Stimulated activated CD8-positive, alpha-beta memory T cell treated with anti-CD3 and anti-CD28 coated beads, Interleukin-2, amount 100 ng/mL, for 48 hours (primary cell): ENCODE measurements at regions not wholly inside any gene's neighbourhood (a gene's known extent, or its start where the extent isn't known, plus 50 kb on each side); places are given as distances from the start of the nearest gene placed in this dataset.
"Not testable (repeated sequence)": the region's sequence is repeated elsewhere in the genome, so short reads cannot be mapped to it uniquely, and the experiment has no call there.

Source experiments
- DNase-seq, 2 donors: peaks; one replicate each; pipeline ENCODE4 v3.0.0-alpha.2; 2020; ENCODE audit warnings: low read depth in 2 of 2

DNA sequence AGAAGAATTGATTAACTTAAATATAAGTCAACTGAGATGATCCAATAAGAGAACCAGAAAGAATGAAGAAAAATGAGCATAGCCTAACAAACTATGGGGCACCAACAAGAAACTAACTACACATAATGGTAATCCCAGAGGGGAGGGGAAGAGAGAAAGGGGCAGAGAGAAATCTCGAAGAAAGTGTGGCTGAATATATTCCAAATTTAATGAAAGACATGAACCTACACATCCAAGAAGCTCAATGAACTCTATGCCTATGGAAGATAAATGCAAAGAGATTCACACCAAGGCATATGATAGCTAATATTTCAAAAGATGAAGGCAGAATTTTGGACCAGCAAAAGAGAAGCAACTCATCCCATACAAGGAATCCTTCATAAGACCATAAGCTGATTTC, 649.2 kb downstream of the ZEB2 start:
- no peak for DNase-seq

DNA sequence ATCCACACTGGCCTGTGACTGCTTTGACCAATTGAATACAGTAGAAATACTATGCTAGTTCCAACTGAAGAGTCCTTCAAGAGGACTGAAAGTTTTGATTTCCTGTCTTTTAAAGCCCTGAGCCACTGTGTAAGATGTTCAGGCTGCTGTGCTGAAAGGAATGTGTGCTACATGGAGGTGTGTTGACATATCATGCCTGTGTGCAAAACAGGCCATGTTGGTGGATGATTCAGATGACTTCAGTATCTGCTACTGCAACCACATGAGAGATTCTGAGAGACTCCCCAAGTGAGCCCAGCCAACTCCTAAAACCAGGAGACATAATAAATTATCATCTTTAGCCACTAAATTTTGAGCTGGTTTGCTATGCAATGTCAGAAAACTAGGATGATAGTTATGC, 662.9 kb downstream of the ZEB2 start:
- no peak for DNase-seq

DNA sequence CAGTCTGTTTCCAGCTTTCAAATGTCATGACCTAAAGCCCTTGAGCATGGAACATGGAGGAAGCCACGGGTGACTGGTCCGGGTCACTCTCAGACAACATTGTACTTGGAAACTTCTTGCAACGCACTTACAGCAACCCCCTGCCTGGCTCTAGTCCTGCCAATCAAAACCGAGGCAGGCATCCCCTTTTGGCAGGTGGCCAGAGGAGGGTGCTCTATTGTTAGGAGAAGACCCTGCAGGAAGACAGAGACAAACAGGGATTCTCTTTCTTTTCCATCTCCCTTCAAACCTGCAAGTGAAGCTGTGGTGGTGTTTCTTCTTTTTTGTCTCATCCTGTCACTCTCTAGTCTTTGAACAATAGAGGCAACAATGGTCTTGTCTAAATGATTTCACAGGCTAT, 667.2 kb downstream of the ZEB2 start:
- no peak for DNase-seq

DNA sequence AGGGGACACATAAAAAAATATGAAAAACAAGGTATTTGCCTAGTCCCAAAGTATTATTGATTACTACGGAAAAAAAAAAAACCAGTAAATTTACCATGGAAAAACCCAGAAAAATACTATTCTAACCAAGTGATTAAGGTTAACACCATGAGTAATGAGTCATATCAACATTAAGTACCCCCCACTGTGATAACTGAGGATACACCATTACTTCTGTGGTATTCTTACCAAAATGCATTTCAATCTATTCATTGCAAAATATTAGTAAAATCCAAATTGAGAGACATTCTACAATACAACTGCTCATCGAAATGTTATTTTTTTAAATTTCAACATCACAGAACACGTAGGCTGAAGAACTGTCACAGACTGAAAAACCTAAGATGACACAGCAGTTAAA, 669.8 kb downstream of the ZEB2 start:
- no peak for DNase-seq

DNA sequence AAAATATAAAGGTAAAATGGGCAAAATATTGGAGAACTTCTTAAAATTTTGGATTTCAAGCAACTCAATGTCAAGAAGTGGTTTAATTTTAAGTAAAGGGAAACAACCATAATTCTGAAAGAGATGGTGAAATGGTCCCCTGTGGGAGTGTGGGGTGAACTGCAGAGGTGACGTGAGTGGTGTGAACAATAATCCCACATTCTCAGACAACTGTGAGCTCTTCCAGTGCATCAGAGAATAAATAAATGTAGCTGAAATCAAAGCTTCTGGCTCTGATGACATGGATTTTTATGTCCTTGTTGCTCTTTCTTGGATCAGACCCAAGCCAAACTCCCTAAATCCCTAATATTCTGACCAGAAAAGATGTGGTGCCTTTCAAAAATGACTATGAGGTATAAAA, 672.7 kb downstream of the ZEB2 start:
- no peak for DNase-seq

DNA sequence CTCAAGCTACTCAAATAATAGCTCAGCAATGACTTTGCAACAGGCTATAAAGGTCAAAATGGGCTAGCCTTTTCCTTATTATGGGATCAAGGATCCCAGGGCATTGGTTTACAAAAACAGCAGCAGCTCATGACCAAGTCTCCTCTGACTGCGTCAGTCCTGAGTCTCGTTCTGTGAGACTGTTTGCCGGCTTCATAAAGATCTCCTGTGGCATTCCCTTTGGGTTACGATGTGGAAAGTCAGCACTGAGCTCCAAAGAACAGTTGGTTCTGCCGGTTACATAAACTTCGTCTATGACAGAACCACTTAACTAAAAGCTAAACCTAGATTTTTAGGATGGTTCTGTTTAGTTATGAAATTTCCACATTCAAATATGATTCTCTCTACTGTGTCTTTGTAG, 674.9 kb downstream of the ZEB2 start:
- DNase-seq: no peak

DNA sequence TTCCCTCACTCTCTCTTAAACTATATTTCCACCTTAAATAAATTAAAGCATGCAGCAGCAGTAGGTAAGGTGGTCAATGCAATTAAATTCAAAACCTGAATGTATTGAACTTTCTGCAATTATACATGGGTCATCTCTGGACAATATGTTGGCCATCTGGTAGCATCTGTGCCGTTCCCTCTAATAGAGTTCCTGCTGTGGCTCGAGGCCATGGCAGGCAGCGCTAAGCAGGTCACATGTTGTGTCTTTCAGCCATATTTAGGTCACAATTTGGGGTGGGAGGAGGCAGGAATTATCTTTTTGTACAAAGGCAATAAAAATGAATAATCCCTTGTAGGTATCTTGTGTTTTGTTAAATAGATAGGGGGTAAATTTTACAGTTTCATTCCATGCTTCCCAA, 676.2 kb downstream of the ZEB2 start:
- DNase-seq: no peak

DNA sequence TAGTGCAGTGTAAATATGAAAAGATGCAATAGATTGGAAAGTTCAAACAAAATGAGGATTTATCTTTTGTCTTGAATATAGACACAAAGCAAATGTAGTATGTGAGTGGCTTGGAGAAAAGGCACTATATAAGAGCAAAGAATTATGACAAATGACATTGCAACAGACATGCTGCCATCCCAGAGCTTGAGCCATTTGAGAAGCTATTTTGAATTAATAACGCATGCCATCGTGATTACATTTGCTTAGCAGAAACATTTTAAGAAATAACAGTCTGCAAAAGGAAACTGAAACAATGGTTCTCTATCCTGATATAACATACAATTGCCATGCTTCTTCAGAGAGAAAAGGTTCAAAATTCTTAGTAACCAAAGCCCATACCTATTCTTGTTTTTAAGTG, 677.1 kb downstream of the ZEB2 start:
- DNase-seq: no peak

DNA sequence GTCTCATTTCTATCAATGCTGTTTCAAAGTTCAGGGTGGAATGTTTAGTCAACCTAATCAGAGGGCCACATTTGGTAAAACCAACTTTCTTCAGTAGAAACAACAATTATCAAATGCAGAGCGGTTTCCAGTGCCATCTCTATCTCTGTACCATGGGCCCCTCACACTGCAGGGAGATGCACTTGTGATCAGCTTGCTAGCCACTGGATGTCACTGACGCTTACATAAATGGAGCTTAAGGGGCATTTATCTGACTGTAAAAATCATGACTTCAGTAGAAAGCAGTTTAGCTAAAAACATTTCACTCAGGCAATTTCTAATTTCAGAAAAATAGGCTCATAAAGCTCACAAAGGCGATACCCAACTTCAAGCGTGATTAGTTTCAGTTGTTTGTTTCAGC, 678.0 kb downstream of the ZEB2 start:
- DNase-seq: no peak

DNA sequence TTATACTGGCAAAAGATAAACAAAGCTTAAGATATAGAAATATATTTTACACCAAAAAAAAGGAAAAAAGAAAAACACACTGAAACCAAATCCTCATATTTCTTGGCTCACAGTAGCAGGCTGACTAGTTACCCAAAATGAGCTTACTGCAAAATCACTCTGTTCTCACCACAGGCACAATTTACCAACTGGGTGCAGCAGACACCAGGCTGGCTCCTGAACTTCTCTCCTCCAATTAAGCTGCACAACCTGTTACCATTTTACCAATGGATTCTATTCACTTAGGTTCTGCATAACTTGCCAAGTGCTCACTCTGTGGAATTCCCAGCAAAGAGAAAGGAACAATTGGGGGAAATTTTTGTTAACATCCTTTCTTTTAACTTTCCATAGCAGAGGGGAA, 679.3 kb downstream of the ZEB2 start:
- DNase-seq: no peak

DNA sequence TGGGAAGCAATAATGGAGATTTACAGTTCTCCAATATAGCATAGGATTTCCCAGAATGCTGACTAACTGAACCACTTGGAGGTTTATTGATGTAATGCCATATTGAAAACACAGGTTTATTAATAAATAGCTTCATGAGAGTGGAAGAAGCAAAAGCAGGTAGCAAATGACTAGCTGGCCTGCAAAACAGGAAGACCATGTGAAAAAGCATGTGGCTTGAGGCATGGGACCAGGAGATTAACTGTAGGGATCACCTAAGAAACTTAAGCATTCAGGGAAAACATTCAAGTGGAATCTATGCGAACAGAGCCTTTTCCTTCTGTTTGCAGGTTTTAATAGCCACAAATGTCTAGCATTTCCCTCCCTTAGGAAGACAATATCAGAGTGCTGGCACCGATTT, 679.7 kb downstream of the ZEB2 start:
- no peak for DNase-seq

DNA sequence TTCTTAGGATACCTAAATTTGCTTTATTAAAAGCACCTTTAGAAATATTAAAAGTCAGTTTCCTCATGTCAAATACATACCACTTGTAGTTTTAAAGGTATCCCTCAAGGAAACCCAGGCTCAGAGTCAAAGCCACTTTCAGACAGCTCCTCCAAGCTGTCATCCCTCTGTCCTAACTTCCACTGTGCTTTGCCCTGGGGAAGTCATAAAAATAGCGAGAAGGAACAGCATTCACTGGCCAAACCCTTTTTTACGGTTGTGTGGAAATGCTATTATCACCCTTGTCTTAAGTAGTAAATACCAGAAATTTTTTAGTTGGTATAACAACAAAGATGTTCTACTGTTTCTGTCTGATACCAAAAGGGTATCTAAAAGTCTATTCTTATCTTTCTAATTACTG, 680.5 kb downstream of the ZEB2 start:
- no peak for DNase-seq

DNA sequence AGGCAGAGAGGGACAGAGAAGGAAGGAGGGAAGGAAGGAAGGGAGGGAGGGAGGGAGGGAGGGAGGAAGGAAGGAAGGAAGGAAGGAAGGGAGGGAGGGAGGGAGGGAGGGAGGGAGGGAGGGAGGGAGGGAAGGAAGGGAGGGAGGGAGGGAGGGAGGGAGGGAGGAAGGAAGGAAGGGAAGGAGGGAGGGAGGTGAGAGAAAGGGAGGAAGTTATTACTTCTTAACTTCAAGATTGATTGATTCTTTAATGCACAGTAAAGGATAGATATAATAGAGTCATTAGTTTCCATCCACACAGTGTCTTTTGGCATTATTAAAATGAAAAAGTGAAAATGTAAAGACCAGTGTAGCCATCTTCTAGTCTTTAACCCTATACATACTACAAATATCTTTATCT, 682.9 kb downstream of the ZEB2 start:
- not testable (repeated sequence) for DNase-seq

DNA sequence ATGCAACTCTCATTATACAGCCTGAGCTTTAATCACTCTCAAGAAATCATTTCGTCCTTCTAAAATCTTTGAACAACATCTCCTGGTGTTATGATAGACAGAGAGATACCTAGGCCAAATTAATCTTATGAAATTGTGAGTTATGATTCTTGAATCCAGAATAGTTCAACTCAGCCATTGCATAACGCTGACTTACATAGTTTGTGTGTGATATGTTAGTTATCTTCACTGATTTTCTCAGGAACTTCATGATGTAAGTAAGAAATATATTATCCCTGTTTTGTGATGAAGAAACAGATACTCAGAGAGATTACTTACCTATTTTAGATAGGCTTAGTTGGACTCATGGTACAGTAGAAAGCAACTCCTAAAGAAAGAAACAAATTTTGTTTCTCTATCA, 684.4 kb downstream of the ZEB2 start:
- DNase-seq: no peak

DNA sequence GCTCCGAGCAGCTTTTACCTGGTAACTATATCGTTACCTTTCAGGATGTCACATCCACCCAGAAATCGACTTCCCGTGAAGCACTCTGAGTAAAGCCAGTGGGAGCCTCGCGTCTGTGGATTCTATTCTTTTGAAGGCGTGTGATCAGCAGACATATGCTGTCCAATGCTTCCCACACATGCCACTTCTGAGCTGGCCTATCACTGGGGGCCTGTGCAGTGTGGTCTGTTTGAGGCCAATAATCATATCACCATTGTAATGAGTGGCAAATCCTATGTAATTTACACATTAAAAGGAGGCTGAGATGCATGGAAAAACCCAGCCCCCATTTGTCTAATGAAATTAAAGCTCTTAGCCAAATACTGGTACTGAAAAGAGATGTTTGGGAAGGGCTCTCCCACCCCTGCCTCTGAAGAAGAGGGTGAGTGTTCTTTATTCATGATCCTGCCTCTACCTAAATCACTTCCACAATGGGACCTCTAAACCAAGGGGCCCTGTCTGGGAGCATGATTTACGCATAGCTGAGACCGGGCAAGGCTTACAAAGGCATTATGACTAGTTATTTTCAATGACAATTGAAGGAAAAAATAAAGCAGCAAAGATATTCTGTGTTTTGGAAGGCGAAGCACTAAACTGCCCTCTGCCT, 686.8 kb downstream of the ZEB2 start:
- DNase-seq: no peak

DNA sequence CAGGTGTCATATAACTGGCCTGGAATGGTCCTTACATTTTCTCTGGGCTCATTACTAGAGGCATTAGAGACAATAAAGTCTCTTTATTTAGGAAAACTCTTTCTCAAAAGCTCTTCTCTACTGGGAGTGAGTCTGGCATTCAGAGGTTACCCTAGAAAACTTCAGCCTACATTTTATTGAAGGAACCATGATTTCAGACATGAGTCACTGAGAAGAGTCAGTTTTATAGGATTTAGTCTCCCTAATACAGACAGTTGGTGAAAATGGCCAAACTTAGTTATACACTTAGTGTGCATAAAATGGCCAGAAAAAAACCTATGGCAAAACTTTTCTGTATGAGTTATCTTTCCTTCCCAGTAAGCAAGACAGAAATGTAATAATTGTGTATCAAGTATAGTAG, 689.4 kb downstream of the ZEB2 start:
- DNase-seq: no peak

DNA sequence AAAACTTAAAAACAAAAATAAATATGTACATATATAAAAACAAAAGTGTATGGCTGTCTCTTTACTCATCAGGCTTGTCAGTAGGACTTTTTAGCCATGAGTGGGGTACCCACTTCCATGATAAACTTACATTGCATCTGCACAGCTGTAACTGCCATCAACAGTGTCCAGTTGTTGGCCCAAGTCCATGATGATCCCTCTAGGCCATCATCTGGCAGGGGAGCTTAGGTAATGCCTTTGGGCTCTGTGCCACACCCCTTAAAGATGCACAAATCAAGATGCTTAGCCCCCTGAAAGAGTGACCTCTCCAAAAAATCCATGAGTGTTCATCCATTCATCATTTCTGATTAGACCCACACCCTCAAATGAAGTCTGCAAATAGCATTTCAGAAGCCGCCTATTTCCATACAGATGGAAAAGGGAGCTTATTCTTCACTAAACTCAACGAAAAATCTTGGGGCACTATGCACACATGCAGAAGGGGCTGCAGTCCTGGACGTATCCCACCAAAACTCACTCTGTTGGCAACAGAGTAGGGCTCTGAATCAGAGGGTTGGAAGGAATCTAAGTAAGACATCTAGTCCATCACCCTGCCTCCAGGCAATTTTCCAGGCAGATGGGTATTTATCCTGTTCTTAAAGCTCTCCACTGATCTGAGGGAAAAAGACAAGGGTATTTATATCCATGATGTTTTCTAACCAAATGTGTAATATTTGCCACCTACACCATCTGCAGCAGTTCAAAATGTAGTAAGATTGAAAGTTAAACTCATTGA, 691.0 kb downstream of the ZEB2 start:
- no peak for DNase-seq

DNA sequence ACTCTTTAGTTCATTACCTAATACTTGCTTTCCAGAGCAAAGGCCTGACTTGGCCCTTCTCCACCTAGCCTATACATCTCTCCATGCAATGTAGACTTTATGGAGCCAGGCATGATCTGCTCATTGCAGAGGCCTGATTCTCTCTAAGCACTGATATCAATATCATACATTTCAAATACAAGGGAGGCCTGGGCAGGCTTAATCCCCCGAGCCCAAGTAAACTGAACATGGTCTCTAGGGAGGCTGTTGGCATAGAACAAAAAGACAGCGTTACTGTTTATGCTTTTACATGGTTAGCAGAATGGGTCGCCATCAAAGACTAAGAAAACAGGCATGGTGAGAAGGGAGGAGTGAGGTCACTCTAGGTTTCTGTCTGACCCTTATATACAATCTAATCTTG, 695.1 kb downstream of the ZEB2 start:
- DNase-seq: no peak

DNA sequence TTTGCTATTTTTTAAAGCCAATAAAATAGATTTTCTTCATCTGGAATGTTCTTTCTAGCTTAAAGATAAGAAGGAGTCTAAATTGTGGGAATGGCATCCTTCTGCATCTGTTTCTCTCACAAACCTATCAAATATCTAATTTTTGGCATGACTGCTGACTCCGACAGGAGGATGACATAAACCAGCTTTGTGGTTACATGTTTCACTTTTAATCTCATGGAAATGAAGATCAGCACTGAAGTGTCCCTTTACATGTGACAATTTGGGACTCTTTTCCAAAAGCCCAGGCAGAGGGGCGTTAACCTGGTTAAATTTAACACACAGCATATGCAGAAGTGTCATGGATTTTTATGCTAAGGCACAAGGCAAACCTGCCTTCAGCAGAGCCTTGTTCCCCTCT, 694.7 kb downstream of the ARHGAP15 start:
- DNase-seq: no peak

DNA sequence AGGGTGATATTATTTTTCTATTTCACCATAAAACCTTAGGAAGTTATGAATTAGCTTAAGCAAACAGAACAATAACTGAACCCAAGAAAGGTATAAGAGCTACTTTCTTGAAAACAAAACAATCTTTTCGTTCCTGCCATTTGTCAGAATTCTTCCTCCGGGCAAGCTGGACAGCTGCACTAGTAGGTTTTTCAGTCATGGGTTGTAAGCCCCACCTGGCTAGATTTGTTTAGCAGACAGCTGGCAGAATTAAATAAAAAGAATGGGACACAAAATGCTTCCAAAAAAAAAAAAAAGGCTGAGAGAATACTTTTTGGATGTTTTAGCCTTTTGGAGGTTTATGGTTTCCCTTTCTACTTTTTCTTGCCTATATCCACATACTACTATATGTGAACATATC, 694.1 kb downstream of the ARHGAP15 start:
- no peak for DNase-seq

DNA sequence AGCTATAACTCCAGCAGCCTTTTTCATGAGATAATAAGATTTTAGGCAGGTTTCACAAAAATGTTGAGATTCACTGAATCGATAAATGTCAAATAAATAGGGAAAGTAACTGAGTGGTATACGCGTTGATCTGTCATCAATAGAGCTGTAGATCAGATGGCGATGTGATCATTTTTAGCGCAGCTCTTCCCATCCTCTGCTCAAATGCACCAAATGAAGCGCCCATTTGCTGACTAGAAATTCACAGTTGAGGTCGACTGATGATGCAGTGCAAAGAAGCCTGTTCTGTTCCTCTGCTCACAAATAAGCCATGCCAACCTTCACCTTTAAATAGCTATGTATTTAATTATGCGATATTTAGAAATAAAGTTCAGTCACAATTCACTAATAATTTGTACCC, 693.5 kb downstream of the ARHGAP15 start:
- DNase-seq: no peak

DNA sequence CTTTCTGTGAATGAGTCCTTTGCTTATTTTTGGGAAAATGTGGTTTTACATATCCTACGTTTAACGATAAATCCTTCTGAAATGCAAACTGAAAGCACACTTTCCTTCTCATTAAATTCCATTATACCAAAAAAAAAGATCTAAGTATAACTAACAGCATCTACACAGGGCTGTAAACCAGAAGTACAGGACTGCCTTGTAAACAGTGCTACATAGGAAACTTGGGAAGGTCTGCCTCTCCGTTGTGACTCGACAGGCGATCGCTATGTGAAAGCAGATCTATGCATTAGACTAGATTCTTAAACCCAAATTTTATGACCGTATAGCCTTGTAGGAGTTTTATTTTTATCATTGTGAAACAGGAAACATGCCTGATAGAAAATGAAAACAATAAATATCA, 690.5 kb downstream of the ARHGAP15 start:
- no peak for DNase-seq

DNA sequence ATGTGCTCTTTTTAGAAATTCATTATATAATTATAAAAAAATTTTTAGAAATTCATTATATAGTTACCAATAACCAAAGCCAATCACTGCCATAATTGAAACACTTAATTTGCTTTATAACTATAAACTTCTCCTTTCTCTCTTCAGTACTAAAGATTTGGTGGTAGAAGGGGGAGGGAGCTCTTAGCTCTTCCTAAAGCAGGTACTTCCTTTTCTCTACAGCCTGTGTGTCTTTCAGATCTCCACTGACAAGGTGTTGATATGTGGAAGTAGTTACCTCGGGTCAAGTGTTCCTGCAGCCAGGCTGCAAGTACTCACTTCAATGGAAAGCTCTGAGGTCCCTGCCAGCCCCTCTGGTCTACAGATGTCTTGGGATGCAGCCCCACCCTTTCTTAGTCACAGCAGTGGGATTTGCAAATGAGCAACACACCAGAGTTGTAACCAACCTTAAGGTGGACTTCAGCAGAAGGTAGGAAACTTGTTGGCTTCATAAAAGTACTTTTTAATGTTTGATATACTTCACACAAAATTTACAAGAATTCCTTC, 690.0 kb downstream of the ARHGAP15 start:
- no peak for DNase-seq
